IMR-90 (cell line): ENCODE measurements at regions not wholly inside any gene's neighbourhood (a gene's known extent, or its start where the extent isn't known, plus 50 kb on each side); places are given as distances from the start of the nearest gene placed in this dataset.

Experiments used
- ATAC-seq: fragments of 200-7000 bp; cut with Tn5 transposase; 2 replicates; pipeline ENCODE4 v1.9.1; 2020; ENCODE audit warnings: low read depth, mild to moderate bottlenecking, moderate library complexity
- BruUV-seq: library from RNA; stranded (reverse); fragments of 400-500 nt; replicated peaks from 2 replicates; lab custom pipeline; 2021; lab: Mats Ljungman, UMichigan
- CTCF ChIA-PET: fragments of 300-600 bp; formaldehyde crosslinking; extraction: SDS; loops from one replicate; lab custom pipeline; 2021; ENCODE audit warnings: antibody characterized with exemption; lab: Yijun Ruan, JAX
- POLR2A ChIA-PET: fragments of 300-600 bp; sonication (Branson Sonifier 250); formaldehyde crosslinking; loops from one replicate; lab custom pipeline; 2022; ENCODE audit warnings: antibody characterized with exemption; ENCODE audit not compliant: unreplicated experiment; lab: Charles Lee
- DNase-seq: peaks from one replicate; pipeline ENCODE4 v3.0.0; 2013
- H2AFZ ChIP-seq: replicated peaks from 2 replicates; pipeline ENCODE3; 2013; ENCODE audit warnings: low read length, mild to moderate bottlenecking; ENCODE audit not compliant: poor library complexity
- H2AK5ac ChIP-seq: 2 replicates; pipeline ENCODE4 v1.6.1; 2013; ENCODE audit warnings: low read depth, low read length, inconsistent platforms
- H2AK9ac ChIP-seq: replicated peaks from 2 replicates; pipeline ENCODE3; 2013; ENCODE audit warnings: mild to moderate bottlenecking, low read depth, low read length, moderate library complexity; ENCODE audit not compliant: poor library complexity
- H2BK120ac ChIP-seq: 2 replicates; pipeline ENCODE4 v1.6.1; 2013; ENCODE audit warnings: low read depth, low read length, inconsistent platforms
- H2BK15ac ChIP-seq: 3 replicates; pipeline ENCODE4 v1.6.1; 2013; ENCODE audit warnings: low read depth, low read length, inconsistent platforms
- H2BK20ac ChIP-seq: 2 replicates; pipeline ENCODE4 v1.6.1; 2013; ENCODE audit warnings: low read depth, mild to moderate bottlenecking, inconsistent platforms, low read length, moderate library complexity
- H2BK5ac ChIP-seq: 2 replicates; pipeline ENCODE4 v1.6.1; 2013; ENCODE audit warnings: mild to moderate bottlenecking, low read depth, low read length, inconsistent platforms; ENCODE audit not compliant: poor library complexity, severe bottlenecking
- H3K14ac ChIP-seq: replicated peaks from 2 replicates; pipeline ENCODE4 v1.6.1; 2013; ENCODE audit warnings: low read depth, low read length, inconsistent platforms
- H3K18ac ChIP-seq: 2 replicates; pipeline ENCODE4 v1.6.1; 2013; ENCODE audit warnings: low read depth, low read length, control low read depth
- H3K23ac ChIP-seq: 2 replicates; pipeline ENCODE4 v1.6.1; 2013; ENCODE audit warnings: low read depth, low read length, inconsistent platforms
- H3K27ac ChIP-seq: 2 replicates; pipeline ENCODE4 v1.5.1; 2013; ENCODE audit warnings: mild to moderate bottlenecking, control low read depth, low read length; ENCODE audit not compliant: insufficient read depth
- H3K27me3 ChIP-seq: 2 replicates; pipeline ENCODE4 v1.6.1; 2013; ENCODE audit warnings: low read length; ENCODE audit not compliant: control insufficient read depth, insufficient read depth
- H3K36me3 ChIP-seq: 2 replicates; pipeline ENCODE4 v1.6.1; 2013; ENCODE audit warnings: low read length, mixed read lengths; ENCODE audit not compliant: control insufficient read depth, insufficient read depth
- H3K4ac ChIP-seq: 2 replicates; pipeline ENCODE4 v1.6.1; 2013; ENCODE audit warnings: low read depth, low read length, inconsistent platforms
- H3K4me1 ChIP-seq: 2 replicates; pipeline ENCODE4 v1.6.1; 2013; ENCODE audit warnings: low read length, mixed read lengths; ENCODE audit not compliant: control insufficient read depth, insufficient read depth
- H3K4me2 ChIP-seq: 2 replicates; pipeline ENCODE4 v1.6.1; 2013; ENCODE audit warnings: low read depth, mild to moderate bottlenecking, control low read depth, low read length, moderate library complexity
- H3K4me3 ChIP-seq: 2 replicates; pipeline ENCODE4 v1.5.1; 2013; ENCODE audit warnings: low read depth, mild to moderate bottlenecking, control low read depth, low read length, moderate library complexity; ENCODE audit not compliant: insufficient read depth
- H3K56ac ChIP-seq: 2 replicates; pipeline ENCODE4 v1.6.1; 2013; ENCODE audit warnings: low read length, inconsistent platforms; ENCODE audit not compliant: insufficient read depth; ENCODE audit errors: extremely low read depth
- H3K79me1 ChIP-seq, 2 experiments: 2 replicates each; pipeline ENCODE4 v1.6.1; 2013; ENCODE audit warnings: low read length in 2 of 2, inconsistent platforms in 1 of 2, low read depth in 1 of 2
- H3K9ac ChIP-seq: 2 replicates; pipeline ENCODE4 v1.6.1; 2013; ENCODE audit warnings: low read depth, low read length, control low read depth
- H3K9me1 ChIP-seq: 2 replicates; pipeline ENCODE4 v1.6.1; 2013; ENCODE audit warnings: low read length, inconsistent platforms; ENCODE audit not compliant: insufficient read depth
- H3K9me3 ChIP-seq: 2 replicates; pipeline ENCODE4 v1.6.1; 2013; ENCODE audit warnings: low read length; ENCODE audit not compliant: control insufficient read depth, insufficient read depth
- H4K20me1 ChIP-seq: 2 replicates; pipeline ENCODE4 v1.6.1; 2013; ENCODE audit warnings: low read length, inconsistent platforms; ENCODE audit not compliant: insufficient read depth
- H4K5ac ChIP-seq: 2 replicates; pipeline ENCODE4 v1.6.1; 2013; ENCODE audit warnings: mild to moderate bottlenecking, low read depth, low read length, control low read depth
- H4K8ac ChIP-seq, 2 experiments: 2 replicates each; pipeline ENCODE4 v1.6.1; 2013; ENCODE audit warnings: low read depth in 2 of 2, low read length in 2 of 2, control low read depth in 1 of 2, inconsistent platforms in 1 of 2
- H4K91ac ChIP-seq: 2 replicates; pipeline ENCODE4 v1.6.1; 2013; ENCODE audit warnings: low read depth, low read length, inconsistent platforms; ENCODE audit not compliant: insufficient read depth
- CHD1 ChIP-seq: IDR thresholded peaks from 2 replicates; pipeline ENCODE4 v1.6.1; 2012; ENCODE audit warnings: low read depth, low read length, improper control_type of control experiment
- FOS ChIP-seq: fragments of 150-350 bp; IDR thresholded peaks from 2 replicates; pipeline ENCODE4 v1.6.1; 2016; ENCODE audit warnings: low read depth, low read length
- MAZ ChIP-seq: IDR thresholded peaks from 2 replicates; pipeline ENCODE4 v1.6.1; 2012; ENCODE audit warnings: low read depth, mild to moderate bottlenecking, low read length, improper control_type of control experiment, moderate library complexity, borderline replicate concordance
- MXI1 ChIP-seq: IDR thresholded peaks from 2 replicates; pipeline ENCODE4 v1.6.1; 2012; ENCODE audit warnings: low read depth, mild to moderate bottlenecking, low read length, moderate library complexity, borderline replicate concordance
- NFE2L2 ChIP-seq: fragments of 150-350 bp; IDR thresholded peaks from 2 replicates; pipeline ENCODE4 v1.6.1; 2016; ENCODE audit warnings: low read depth, mild to moderate bottlenecking, low read length
- POLR2A ChIP-seq: IDR thresholded peaks from 2 replicates; pipeline ENCODE4 v1.6.1; 2012; ENCODE audit warnings: mild to moderate bottlenecking, low read depth, low read length
- RAD21 ChIP-seq: IDR thresholded peaks from 2 replicates; pipeline ENCODE4 v1.6.1; 2012; ENCODE audit warnings: low read length, improper control_type of control experiment
- RCOR1 ChIP-seq: IDR thresholded peaks from 2 replicates; pipeline ENCODE4 v1.6.1; 2012; ENCODE audit warnings: mild to moderate bottlenecking, low read length, improper control_type of control experiment; ENCODE audit not compliant: insufficient replicate concordance
- WGBS, 2 experiments: methylation state at CpG; one replicate each; pipeline versions ENCODE4 v1.1.5 to v1.1.7; 2013; ENCODE audit warnings: missing lambda C conversion rate in 2 of 2; ENCODE audit not compliant: insufficient read length in 1 of 2; ENCODE audit errors: extremely low coverage in 2 of 2; 5-methylcytosine and 5-hydroxymethylcytosine counted together
- dilution Hi-C: fragments of 300-500 bp; cut with HindIII; formaldehyde crosslinking; loops from one replicate; pipeline ENCODE4 v1.14.3; 2018; ENCODE audit warnings: low sequenced_read_pairs; ENCODE audit not compliant: unreplicated experiment
- in situ Hi-C: fragments of 300-500 bp; cut with MboI; formaldehyde crosslinking; loops from 3 replicates; pipeline ENCODE4 v1.14.3; 2019; ENCODE audit warnings: low sequenced_read_pairs, inconsistent platforms, mixed read lengths
- intact Hi-C: fragments of 100-400 bp; cut with micrococcal nuclease; formaldehyde crosslinking; loops from 2 replicates; pipeline ENCODE4 v1.10.0; 2022
- TF ChIP-seq, protein P1 (sequence below): fragments of 150-350 bp; IDR thresholded peaks from 2 replicates; pipeline ENCODE4 v1.6.1; 2017; ENCODE audit warnings: mild to moderate bottlenecking, antibody characterized with exemption, low read length, low read depth
- TF ChIP-seq, protein P2 (sequence below): fragments of 150-350 bp; IDR thresholded peaks from 2 replicates; pipeline ENCODE4 v1.6.1; 2016; ENCODE audit warnings: low read depth, mild to moderate bottlenecking, low read length, moderate library complexity, borderline replicate concordance

GRCh38 chr9:16048129-16048528 lies 495.3 kb downstream of the CCDC171 start:
- in situ Hi-C loops, result no loop called here

More at GRCh38 chr9:16048129-16048528, 495.3 kb downstream of the CCDC171 start:
- Histone ChIP-seq H2BK5ac (no peak overlapping the region), H2BK15ac (peak overlapping the region; percentile 72; the same call in 1 of the 3 replicates), H4K5ac (no peak overlapping the region), H3K4ac (peak overlapping the region; percentile 31; the same call in 1 of the 2 replicates), H3K36me3 (no peaks in the 10 kb centered on the region), H3K9me3 (no peaks in the 10 kb centered on the region), H3K4me2 (no peak overlapping the region), H3K79me1 (no peaks in the 10 kb centered on the region), H3K4me3 (no peak overlapping the region), H3K14ac (peak overlapping the region; percentile 2; the same call in 1 of the 2 replicates), H3K56ac (no peak overlapping the region), H2AK5ac (peak overlapping the region; percentile 85), H2AFZ (no peak overlapping the region), H2BK20ac (peak overlapping the region; percentile 29; the same call in 1 of the 2 replicates), H3K27ac (no peak overlapping the region), H4K20me1 (no peaks in the 10 kb centered on the region), H2AK9ac (peak overlapping the region; percentile 15), H2BK120ac (peak overlapping the region; percentile 53), H4K8ac (peak overlapping the region in 1 of 2 experiments; percentile 13; a peak in 1 of 4 replicates), H4K91ac (no peak overlapping the region), H3K23ac (no peak overlapping the region), H3K9me1 (peaks cover 14% of the 10 kb centered on the region), H3K4me1 (peaks cover 12% of the 10 kb centered on the region), H3K9ac (no peak overlapping the region), H3K18ac (no peak overlapping the region), H3K27me3 (no peaks in the 10 kb centered on the region)
- POLR2A ChIA-PET, result no interaction called here
- dilution Hi-C loops, result no loop called here
- CTCF ChIA-PET, result no interaction called here
- ATAC-seq (no peak), DNase-seq (no peak)
- WGBS, 2 experiments, result no CpG with 5 or more reads among the region's 5 CpGs
- BruUV-seq, result no TSS peak
- intact Hi-C loops, result no loop called here
- no peak for TF ChIP-seq MXI1
- TF ChIP-seq FOS, result no peak
- no peak for TF ChIP-seq RAD21
- TF ChIP-seq MAZ, result no peak
- TF ChIP-seq, protein P1, sequence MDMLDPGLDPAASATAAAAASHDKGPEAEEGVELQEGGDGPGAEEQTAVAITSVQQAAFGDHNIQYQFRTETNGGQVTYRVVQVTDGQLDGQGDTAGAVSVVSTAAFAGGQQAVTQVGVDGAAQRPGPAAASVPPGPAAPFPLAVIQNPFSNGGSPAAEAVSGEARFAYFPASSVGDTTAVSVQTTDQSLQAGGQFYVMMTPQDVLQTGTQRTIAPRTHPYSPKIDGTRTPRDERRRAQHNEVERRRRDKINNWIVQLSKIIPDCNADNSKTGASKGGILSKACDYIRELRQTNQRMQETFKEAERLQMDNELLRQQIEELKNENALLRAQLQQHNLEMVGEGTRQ, result no peak
- TF ChIP-seq, protein P2, sequence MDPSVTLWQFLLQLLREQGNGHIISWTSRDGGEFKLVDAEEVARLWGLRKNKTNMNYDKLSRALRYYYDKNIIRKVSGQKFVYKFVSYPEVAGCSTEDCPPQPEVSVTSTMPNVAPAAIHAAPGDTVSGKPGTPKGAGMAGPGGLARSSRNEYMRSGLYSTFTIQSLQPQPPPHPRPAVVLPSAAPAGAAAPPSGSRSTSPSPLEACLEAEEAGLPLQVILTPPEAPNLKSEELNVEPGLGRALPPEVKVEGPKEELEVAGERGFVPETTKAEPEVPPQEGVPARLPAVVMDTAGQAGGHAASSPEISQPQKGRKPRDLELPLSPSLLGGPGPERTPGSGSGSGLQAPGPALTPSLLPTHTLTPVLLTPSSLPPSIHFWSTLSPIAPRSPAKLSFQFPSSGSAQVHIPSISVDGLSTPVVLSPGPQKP, result no peak
- no peak for TF ChIP-seq POLR2A
- no peak for TF ChIP-seq RCOR1
- no peak for TF ChIP-seq CHD1
- TF ChIP-seq NFE2L2, result no peak
